BJ (cell line): ENCODE measurements at regions not wholly inside any gene's neighbourhood (a gene's known extent, or its start where the extent isn't known, plus 50 kb on each side); places are given as distances from the start of the nearest gene placed in this dataset.

Source experiments
- CTCF ChIA-PET: fragments of 350-600 bp; formaldehyde crosslinking; extraction: SDS; loops from one replicate; lab custom pipeline; 2021; ENCODE audit warnings: antibody characterized with exemption, inconsistent platforms; lab: Yijun Ruan, JAX
- POLR2A ChIA-PET: fragments of 300-600 bp; sonication (Branson Sonifier 250); formaldehyde crosslinking; extraction: SDS; loops from one replicate; lab custom pipeline; 2021; ENCODE audit warnings: antibody characterized with exemption; lab: Charles Lee
- DNase-seq: peaks from one replicate; pipeline ENCODE4 v3.0.0-alpha.2; 2011; ENCODE audit warnings: low read depth
- H3K27me3 ChIP-seq: 2 replicates; pipeline ENCODE4 v1.6.0; 2011; ENCODE audit warnings: low read length; ENCODE audit not compliant: control insufficient read depth, insufficient read depth
- H3K36me3 ChIP-seq: 2 replicates; pipeline ENCODE4 v1.5.1; 2011; ENCODE audit warnings: low read length; ENCODE audit not compliant: control insufficient read depth, insufficient read depth
- H3K4me3 ChIP-seq: 2 replicates; pipeline ENCODE4 v1.5.1; 2011; ENCODE audit warnings: low read depth, mild to moderate bottlenecking, control low read depth, low read length
- CTCF ChIP-seq: IDR thresholded peaks from 2 replicates; pipeline ENCODE4 v1.5.1; 2011; ENCODE audit warnings: low read depth, mild to moderate bottlenecking, control low read depth, inconsistent platforms, low read length, moderate library complexity; ENCODE audit not compliant: insufficient read depth

GRCh38 chr6:147905711-147906110 is 397.2 kb downstream of the SAMD5 start:
- CTCF ChIA-PET: no interaction called here
- POLR2A ChIA-PET: no interaction called here
- peak; percentile 41 for DNase-seq

GRCh38 chr6:147906361-147906760 is 397.9 kb downstream of the SAMD5 start:
- no peaks in the 10 kb centered on the region for H3K36me3 ChIP-seq
- TF ChIP-seq CTCF: no peak
- H3K27me3 ChIP-seq: no peaks in the 10 kb centered on the region
- DNase-seq: no peak
- H3K4me3 ChIP-seq: no peak overlapping the region
- ChIA-PET CTCF (no interaction called here), POLR2A (no interaction called here)

More at GRCh38 chr6:147905711-147906110, 397.2 kb downstream of the SAMD5 start:
- Histone ChIP-seq H3K36me3 (no peaks in the 10 kb centered on the region), H3K27me3 (no peaks in the 10 kb centered on the region), H3K4me3 (no peak overlapping the region)
- TF ChIP-seq CTCF: no peak

GRCh38 chr6:147909640-147910039 is 401.1 kb downstream of the SAMD5 start:
- peak; percentile 49 for DNase-seq
- Histone ChIP-seq H3K36me3 (no peaks in the 10 kb centered on the region), H3K4me3 (no peak overlapping the region), H3K27me3 (no peaks in the 10 kb centered on the region)
- ChIA-PET CTCF (interaction anchor here (0.6 to 1.3 kb wide), 2 partner anchors 61 to 182 kb away, joined by 3 to 4 read pairs; no protein-coding TSS in a partner anchor), POLR2A (no interaction called here)
- no peak for TF ChIP-seq CTCF

GRCh38 chr6:147910281-147910680 is 401.8 kb downstream of the SAMD5 start:
- CTCF ChIA-PET: interaction anchor here (1.3 kb wide), 1 partner anchor 61 kb away, joined by 4 read pairs; no protein-coding TSS in a partner anchor

GRCh38 chr6:147911057-147911456 is 402.6 kb downstream of the SAMD5 start:
- no peak for DNase-seq
- ChIA-PET CTCF (no interaction called here), POLR2A (no interaction called here)
- no peaks in the 10 kb centered on the region for H3K27me3 ChIP-seq
- TF ChIP-seq CTCF: no peak
- H3K36me3 ChIP-seq: no peaks in the 10 kb centered on the region
- H3K4me3 ChIP-seq: no peak overlapping the region

More at GRCh38 chr6:147910281-147910680, 401.8 kb downstream of the SAMD5 start:
- no peak for DNase-seq
- H3K27me3 ChIP-seq: no peaks in the 10 kb centered on the region
- POLR2A ChIA-PET: no interaction called here
- no peak for TF ChIP-seq CTCF
- H3K36me3 ChIP-seq: no peaks in the 10 kb centered on the region
- no peak overlapping the region for H3K4me3 ChIP-seq
